ENCODE measurements at regions not wholly inside any gene's neighbourhood (a gene's known extent, or its start where the extent isn't known, plus 50 kb on each side); places are given as distances from the start of the nearest gene placed in this dataset.
"Not testable (repeated sequence)": the region's sequence is repeated elsewhere in the genome, so short reads cannot be mapped to it uniquely, and the experiment has no call there.

DNA sequence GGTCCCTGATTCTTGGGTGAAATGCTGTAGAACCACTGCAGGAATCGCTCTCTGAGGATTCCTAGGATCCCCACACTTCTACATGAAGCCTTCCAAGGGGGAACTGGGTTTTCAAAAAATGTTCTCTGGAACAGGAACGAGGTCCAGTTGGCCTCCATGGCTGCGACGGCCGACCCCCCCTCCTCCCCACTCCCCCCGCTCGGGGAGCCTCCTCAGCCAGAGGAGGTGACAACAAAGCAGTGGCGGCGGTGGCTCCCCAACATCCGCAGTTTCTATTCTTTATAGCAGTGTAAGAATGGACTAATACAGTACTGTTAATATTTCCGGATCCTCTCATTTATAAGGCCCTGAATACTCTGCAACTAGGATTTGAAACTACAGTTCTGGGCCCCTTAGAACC, 84.0 kb upstream of the PLAAT1 start:
- no peaks in the 10 kb centered on the region for H3K36me3 Mint-ChIP-seq (ENCODE audit: unreplicated experiment)
- no peak for DNase-seq (ENCODE audit: extremely low spot score, unreplicated experiment)
- H3K27ac Mint-ChIP-seq (ENCODE audit: unreplicated experiment), result no peak overlapping the region
- H3K4me1 Mint-ChIP-seq (ENCODE audit: unreplicated experiment), result no peaks in the 10 kb centered on the region
- no peaks in the 10 kb centered on the region for H3K9me3 Mint-ChIP-seq (ENCODE audit: unreplicated experiment)
- no peak overlapping the region for H3K4me3 Mint-ChIP-seq (ENCODE audit: unreplicated experiment)
- TF ChIP-seq, protein P1, sequence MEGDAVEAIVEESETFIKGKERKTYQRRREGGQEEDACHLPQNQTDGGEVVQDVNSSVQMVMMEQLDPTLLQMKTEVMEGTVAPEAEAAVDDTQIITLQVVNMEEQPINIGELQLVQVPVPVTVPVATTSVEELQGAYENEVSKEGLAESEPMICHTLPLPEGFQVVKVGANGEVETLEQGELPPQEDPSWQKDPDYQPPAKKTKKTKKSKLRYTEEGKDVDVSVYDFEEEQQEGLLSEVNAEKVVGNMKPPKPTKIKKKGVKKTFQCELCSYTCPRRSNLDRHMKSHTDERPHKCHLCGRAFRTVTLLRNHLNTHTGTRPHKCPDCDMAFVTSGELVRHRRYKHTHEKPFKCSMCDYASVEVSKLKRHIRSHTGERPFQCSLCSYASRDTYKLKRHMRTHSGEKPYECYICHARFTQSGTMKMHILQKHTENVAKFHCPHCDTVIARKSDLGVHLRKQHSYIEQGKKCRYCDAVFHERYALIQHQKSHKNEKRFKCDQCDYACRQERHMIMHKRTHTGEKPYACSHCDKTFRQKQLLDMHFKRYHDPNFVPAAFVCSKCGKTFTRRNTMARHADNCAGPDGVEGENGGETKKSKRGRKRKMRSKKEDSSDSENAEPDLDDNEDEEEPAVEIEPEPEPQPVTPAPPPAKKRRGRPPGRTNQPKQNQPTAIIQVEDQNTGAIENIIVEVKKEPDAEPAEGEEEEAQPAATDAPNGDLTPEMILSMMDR (IDR thresholded peaks at IDR 0.05), result no peak
- H3K27me3 Mint-ChIP-seq (ENCODE audit: unreplicated experiment), result peaks cover 3% of the 10 kb centered on the region

DNA sequence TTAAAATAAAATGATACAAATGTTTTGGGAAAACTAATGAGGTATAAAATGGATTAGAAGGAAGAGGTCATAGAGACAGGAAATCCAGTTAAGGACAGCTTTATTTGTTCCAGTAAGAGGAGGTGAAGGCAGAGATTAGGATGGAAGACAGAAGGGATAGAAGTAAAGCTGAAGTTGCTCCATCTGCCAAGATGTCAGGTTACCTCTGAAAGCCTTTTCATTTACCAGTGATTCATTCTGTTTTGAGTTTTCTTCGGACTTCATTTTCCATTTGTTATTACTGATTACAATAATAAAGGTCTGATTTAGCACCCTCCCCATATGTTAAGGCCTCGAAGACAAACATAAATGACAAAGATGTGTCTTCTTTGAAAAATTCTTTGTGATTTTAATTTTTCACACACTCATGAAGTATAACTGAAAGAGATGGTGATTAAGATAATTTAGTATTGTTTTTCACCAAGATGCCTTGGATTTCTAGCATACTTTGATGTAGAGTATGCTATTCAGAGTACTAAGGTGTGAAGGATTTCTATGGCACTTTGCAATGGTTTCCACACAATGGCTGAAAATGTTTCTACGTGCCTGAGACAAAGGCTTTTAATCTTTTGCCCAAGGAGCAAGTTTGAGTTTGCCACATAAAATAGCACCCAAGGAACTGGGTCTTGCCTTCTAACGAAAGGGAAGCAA, 75.4 kb upstream of the PLAAT1 start:
- Mint-ChIP-seq H3K27me3 (ENCODE audit: unreplicated experiment) (peaks cover 4% of the 10 kb centered on the region), H3K36me3 (ENCODE audit: unreplicated experiment) (no peaks in the 10 kb centered on the region), H3K4me1 (ENCODE audit: unreplicated experiment) (no peaks in the 10 kb centered on the region), H3K27ac (ENCODE audit: unreplicated experiment) (no peak overlapping the region), H3K9me3 (ENCODE audit: unreplicated experiment) (no peaks in the 10 kb centered on the region), H3K4me3 (ENCODE audit: unreplicated experiment) (no peak overlapping the region)
- TF ChIP-seq, protein P1 (IDR thresholded peaks at IDR 0.05), result no peak
- DNase-seq (ENCODE audit: extremely low spot score, unreplicated experiment), result no peak

DNA sequence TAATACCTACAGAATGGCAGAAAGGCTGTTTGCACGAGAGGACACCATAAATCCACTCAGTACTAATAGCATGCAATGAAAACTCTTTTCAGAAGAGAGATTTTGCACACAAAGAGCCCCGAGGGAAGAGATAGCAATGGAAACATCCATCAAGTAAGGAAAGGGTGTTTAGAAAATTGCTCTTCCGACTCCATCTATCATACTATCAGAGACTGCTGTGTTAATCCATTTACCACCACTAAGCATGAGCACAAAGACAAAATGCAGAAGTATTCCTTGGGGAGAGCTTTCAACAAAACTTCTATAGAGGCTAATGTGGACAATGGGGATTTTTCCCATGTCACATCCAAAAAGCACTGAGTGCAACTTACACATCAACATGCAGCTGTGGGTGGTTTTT, 72.1 kb upstream of the PLAAT1 start:
- TF ChIP-seq, protein P1 (IDR thresholded peaks at IDR 0.05), result no peak
- DNase-seq (ENCODE audit: extremely low spot score, unreplicated experiment), result no peak
- Mint-ChIP-seq H3K4me1 (ENCODE audit: unreplicated experiment) (no peaks in the 10 kb centered on the region), H3K27ac (ENCODE audit: unreplicated experiment) (no peak overlapping the region), H3K4me3 (ENCODE audit: unreplicated experiment) (no peak overlapping the region), H3K27me3 (ENCODE audit: unreplicated experiment) (peaks cover 4% of the 10 kb centered on the region), H3K9me3 (ENCODE audit: unreplicated experiment) (no peaks in the 10 kb centered on the region), H3K36me3 (ENCODE audit: unreplicated experiment) (no peaks in the 10 kb centered on the region)

DNA sequence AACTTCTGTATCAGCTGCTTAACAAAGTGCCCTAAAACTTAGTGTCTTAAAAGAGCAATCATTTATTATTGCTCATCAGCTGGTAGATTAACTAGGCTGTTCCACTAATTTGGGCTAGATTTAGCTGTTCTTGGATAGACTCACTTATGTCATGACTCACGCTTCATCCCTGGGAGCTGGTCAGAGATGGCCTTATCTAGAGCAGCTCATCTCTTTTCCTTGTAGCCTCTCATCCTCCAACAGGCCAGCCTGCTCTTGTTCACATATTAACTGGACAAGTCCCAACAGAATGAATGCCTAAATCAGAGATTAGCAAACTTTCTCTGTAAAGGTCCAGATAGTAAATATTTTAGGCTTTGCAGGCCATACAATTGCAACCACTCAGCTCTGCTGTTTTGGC, 66.9 kb upstream of the PLAAT1 start:
- TF ChIP-seq, protein P1 (IDR thresholded peaks at IDR 0.05), result no peak
- peaks cover 2% of the 10 kb centered on the region for H3K27me3 Mint-ChIP-seq (ENCODE audit: unreplicated experiment)
- H3K36me3 Mint-ChIP-seq (ENCODE audit: unreplicated experiment), result no peaks in the 10 kb centered on the region
- no peaks in the 10 kb centered on the region for H3K9me3 Mint-ChIP-seq (ENCODE audit: unreplicated experiment)
- no peaks in the 10 kb centered on the region for H3K4me1 Mint-ChIP-seq (ENCODE audit: unreplicated experiment)
- no peak for DNase-seq (ENCODE audit: extremely low spot score, unreplicated experiment)
- H3K27ac Mint-ChIP-seq (ENCODE audit: unreplicated experiment), result no peak overlapping the region
- H3K4me3 Mint-ChIP-seq (ENCODE audit: unreplicated experiment), result no peak overlapping the region

DNA sequence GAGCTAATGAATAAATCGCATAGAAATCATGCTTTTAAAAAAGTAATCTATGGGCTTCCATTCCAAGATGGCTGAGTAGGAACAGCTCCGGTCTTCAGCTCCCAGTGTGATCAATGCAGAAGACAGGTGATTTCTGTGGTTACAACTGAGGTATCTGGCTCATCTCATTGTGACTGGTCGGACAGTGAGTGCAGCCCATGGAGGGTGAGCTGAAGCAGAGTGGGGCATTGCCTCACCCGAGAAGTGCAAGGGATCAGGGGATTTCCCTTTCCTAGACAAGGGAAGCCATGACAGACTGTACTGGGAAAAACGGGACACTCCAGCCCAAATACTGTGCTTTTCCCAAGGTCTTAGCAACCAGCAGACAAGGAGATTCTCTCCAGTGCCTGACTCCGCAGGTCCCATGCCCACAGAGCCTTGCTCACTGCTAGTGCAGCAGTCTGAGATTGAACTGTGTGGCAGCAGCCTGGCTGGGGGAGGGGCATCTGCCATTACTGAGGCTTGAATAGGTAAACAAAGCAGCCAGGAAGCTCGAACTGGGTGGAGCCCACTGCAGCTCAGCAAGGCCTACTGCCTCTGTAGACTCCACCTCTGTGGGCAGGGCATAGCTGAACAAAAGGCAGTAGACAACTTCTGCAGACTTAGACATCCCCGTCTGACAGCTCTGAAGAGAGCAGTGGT, 61.5 kb upstream of the PLAAT1 start:
- H3K27ac Mint-ChIP-seq (ENCODE audit: unreplicated experiment); H3K36me3 Mint-ChIP-seq (ENCODE audit: unreplicated experiment); H3K4me3 Mint-ChIP-seq (ENCODE audit: unreplicated experiment); DNase-seq (ENCODE audit: extremely low spot score, unreplicated experiment); H3K4me1 Mint-ChIP-seq (ENCODE audit: unreplicated experiment); H3K9me3 Mint-ChIP-seq (ENCODE audit: unreplicated experiment); H3K27me3 Mint-ChIP-seq (ENCODE audit: unreplicated experiment): not testable (repeated sequence)

Data from osteocyte (in vitro differentiated cells).